A549 (cell line): ENCODE measurements at regions not wholly inside any gene's neighbourhood (a gene's known extent, or its start where the extent isn't known, plus 50 kb on each side); places are given as distances from the start of the nearest gene placed in this dataset.

Source experiments
- ATAC-seq, 2 experiments: fragments of 200-7000 bp in 1 of 2; fragments of >200 bp in 1 of 2; cut with Nextera tagmentation in 1 of 2; cut with Tn5 transposase in 1 of 2; 3 replicates each; pipeline versions ENCODE4 v1.8.0 to v1.9.1; 2018 to 2020; ENCODE audit warnings: mild to moderate bottlenecking in 1 of 2, moderate library complexity in 1 of 2
- CTCF ChIA-PET: fragments of 300-600 bp; sonication (Branson Sonifier 250); formaldehyde crosslinking; extraction: SDS; loops from one replicate; lab custom pipeline; 2021; ENCODE audit warnings: antibody characterized with exemption, inconsistent platforms; lab: Yijun Ruan, JAX
- POLR2A ChIA-PET: fragments of 350-600 bp; formaldehyde crosslinking; extraction: SDS; loops from one replicate; lab custom pipeline; 2021; ENCODE audit warnings: antibody characterized with exemption, inconsistent platforms; lab: Yijun Ruan, JAX
- DNase-seq, 2 experiments: peaks; one replicate each; pipeline versions ENCODE4 v3.0.0 to v3.0.0-alpha.2; 2011 to 2016; ENCODE audit warnings: low read depth in 1 of 2, low spot score in 1 of 2
- FAIRE-seq: peaks from 2 replicates; lab custom pipeline; 2011; peaks lifted over from hg19 to GRCh38; lab: Jason Lieb, UNC
- H3K27ac ChIP-seq, 2 experiments: fragments of >200 bp; sonication (Bioruptor Twin); formaldehyde crosslinking; 3 replicates each; pipeline ENCODE4 v1.5.1; 2016 to 2017
- H3K4me1 ChIP-seq: fragments of >200 bp; sonication (Bioruptor Twin); formaldehyde crosslinking; 3 replicates; pipeline ENCODE4 v1.6.1; 2016
- H3K4me2 ChIP-seq: fragments of >200 bp; sonication (Bioruptor Twin); formaldehyde crosslinking; 3 replicates; pipeline ENCODE4 v1.6.1; 2016
- H3K4me3 ChIP-seq: fragments of >200 bp; sonication (Bioruptor Twin); formaldehyde crosslinking; 3 replicates; pipeline ENCODE4 v1.5.1; 2016
- H3K9me3 ChIP-seq: fragments of >200 bp; sonication (Bioruptor Twin); formaldehyde crosslinking; 3 replicates; pipeline ENCODE4 v1.6.1; 2016
- ATOH8 ChIP-seq: fragments of 250-450 bp; sonication (Bioruptor Pico); IDR thresholded peaks from 2 replicates; pipeline ENCODE4 v1.5.0; 2020; ENCODE audit warnings: low read depth, mild to moderate bottlenecking, moderate library complexity
- BHLHE40 ChIP-seq: IDR thresholded peaks from 2 replicates; pipeline ENCODE4 v1.6.1; 2012; ENCODE audit warnings: low read depth, low read length, inconsistent platforms
- CBX2 ChIP-seq: fragments of 200-600 bp; sonication (generic); IDR thresholded peaks from 2 replicates; pipeline ENCODE4 v1.6.1; 2016; ENCODE audit warnings: low read depth, mild to moderate bottlenecking, borderline replicate concordance
- CEBPB ChIP-seq, 2 experiments: fragments of >200 bp in 1 of 2; sonication (Bioruptor Twin) in 1 of 2; formaldehyde crosslinking in 1 of 2; IDR thresholded peaks; 2 replicates each; pipeline ENCODE4 v1.6.1; 2012 to 2016
- CHD2 ChIP-seq: fragments of 150-350 bp; IDR thresholded peaks from 2 replicates; pipeline ENCODE4 v1.6.1; 2014; ENCODE audit warnings: low read length; ENCODE audit not compliant: partially characterized antibody
- CHD4 ChIP-seq: fragments of 200-600 bp; sonication (generic); IDR thresholded peaks from 2 replicates; pipeline ENCODE4 v1.6.1; 2016; ENCODE audit warnings: antibody characterized with exemption, mild to moderate bottlenecking, borderline replicate concordance
- EHMT2 ChIP-seq: fragments of 200-600 bp; sonication (generic); IDR thresholded peaks from 2 replicates; pipeline ENCODE4 v1.6.1; 2016; ENCODE audit warnings: antibody characterized with exemption, low read depth, mild to moderate bottlenecking, moderate library complexity
- EP300 ChIP-seq, 2 experiments: fragments of >200 bp; sonication (Bioruptor Twin); formaldehyde crosslinking; IDR thresholded peaks; 2 replicates in 1 of 2; 3 replicates in 1 of 2; pipeline ENCODE4 v1.6.1; 2016 to 2017
- HDAC2 ChIP-seq: fragments of 200-600 bp; sonication (generic); IDR thresholded peaks from 2 replicates; pipeline ENCODE4 v1.6.1; 2016
- HOXB5 ChIP-seq: fragments of 250-450 bp; sonication (Bioruptor Pico); IDR thresholded peaks from 2 replicates; pipeline ENCODE4 v1.5.0; 2020; ENCODE audit warnings: mild to moderate bottlenecking, moderate library complexity
- JUN ChIP-seq, 2 experiments: fragments of >200 bp; sonication (Bioruptor Twin); formaldehyde crosslinking; IDR thresholded peaks; 2 replicates in 1 of 2; 3 replicates in 1 of 2; pipeline ENCODE4 v1.6.1; 2016 to 2017
- JUNB ChIP-seq: fragments of >200 bp; sonication (Bioruptor Twin); formaldehyde crosslinking; IDR thresholded peaks from 2 replicates; pipeline ENCODE4 v1.6.1; 2016
- MYC ChIP-seq: IDR thresholded peaks from 2 replicates; pipeline ENCODE4 v1.6.1; 2012; ENCODE audit warnings: mild to moderate bottlenecking, inconsistent platforms, low read length, improper control_type of control experiment, borderline replicate concordance
- NPAS2 ChIP-seq: fragments of 250-450 bp; sonication (Bioruptor Pico); IDR thresholded peaks from 2 replicates; pipeline ENCODE4 v1.8.0; 2022; ENCODE audit warnings: mild to moderate bottlenecking, moderate library complexity, borderline replicate concordance
- NR3C1 ChIP-seq: fragments of >200 bp; sonication (Bioruptor Twin); formaldehyde crosslinking; IDR thresholded peaks from 3 replicates; pipeline ENCODE4 v1.6.1; 2017
- POLR2A ChIP-seq: IDR thresholded peaks from 2 replicates; pipeline ENCODE4 v1.6.1; 2012; ENCODE audit warnings: mild to moderate bottlenecking, low read length
- RAD21 ChIP-seq, 2 experiments: fragments of >200 bp in 1 of 2; sonication (Bioruptor Twin) in 1 of 2; formaldehyde crosslinking in 1 of 2; IDR thresholded peaks in 1 of 2; conservative IDR thresholded peaks in 1 of 2; 2 replicates in 1 of 2; 3 replicates in 1 of 2; pipeline ENCODE4 v1.6.1; 2012 to 2018; ENCODE audit warnings: inconsistent platforms in 1 of 2
- REST ChIP-seq: fragments of 200-600 bp; sonication (generic); IDR thresholded peaks from 2 replicates; pipeline ENCODE4 v1.6.1; 2016; ENCODE audit warnings: antibody characterized with exemption, mild to moderate bottlenecking, moderate library complexity
- RFX5 ChIP-seq: fragments of 450-650 bp; IDR thresholded peaks from 2 replicates; pipeline ENCODE4 v1.7.1; 2014; ENCODE audit warnings: antibody characterized with exemption, mild to moderate bottlenecking, moderate library complexity
- TFCP2L1 ChIP-seq: fragments of 250-450 bp; sonication (Bioruptor Pico); IDR thresholded peaks from 2 replicates; pipeline ENCODE4 v1.5.0; 2021; ENCODE audit warnings: mild to moderate bottlenecking
- TP53 ChIP-seq: fragments of 250-450 bp; sonication (Bioruptor Pico); IDR thresholded peaks from 2 replicates; pipeline ENCODE4 v1.5.0; 2021; ENCODE audit warnings: mild to moderate bottlenecking, moderate library complexity
- ZSCAN20 ChIP-seq: fragments of 250-450 bp; sonication (Bioruptor Pico); IDR thresholded peaks from 2 replicates; pipeline ENCODE4 v1.8.0; 2022; ENCODE audit warnings: mild to moderate bottlenecking, moderate library complexity
- WGBS: methylation state at CpG from one replicate; pipeline ENCODE4 v1.1.6; 2017; ENCODE audit errors: missing lambda C conversion rate; 5-methylcytosine and 5-hydroxymethylcytosine counted together
- TF ChIP-seq, protein P1 (sequence below): IDR thresholded peaks from 2 replicates; pipeline ENCODE4 v1.6.1; 2012

DNA sequence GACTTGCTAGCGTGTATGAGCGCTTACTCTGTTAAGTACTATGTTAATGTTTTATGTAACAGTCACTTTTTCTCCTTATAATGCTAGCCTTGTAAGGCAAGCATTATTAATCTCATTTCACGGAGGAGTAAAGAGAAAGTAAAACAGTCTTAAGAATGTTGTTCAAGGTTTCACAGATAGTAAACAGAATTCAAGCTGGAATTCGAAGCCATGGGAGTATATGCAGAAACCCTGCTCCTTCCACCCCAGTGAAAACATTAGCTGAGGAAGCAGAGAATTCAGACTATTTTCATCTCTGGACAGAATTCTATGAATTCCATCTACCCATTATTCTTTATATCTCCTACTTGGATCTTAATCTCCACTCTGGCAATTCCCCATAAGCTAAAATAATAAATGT is 1028.3 kb upstream of the WWC1 start:
- Histone ChIP-seq H3K27ac (no peak overlapping the region), H3K4me2 (no peak overlapping the region), H3K4me3 (no peak overlapping the region), H3K4me1 (no peaks in the 10 kb centered on the region), H3K9me3 (no peaks in the 10 kb centered on the region)
- DNase-seq (no peak), FAIRE-seq (no peak), ATAC-seq (no peak)
- ChIA-PET CTCF (no interaction called here), POLR2A (no interaction called here)
- WGBS: 59% methylated on average over 4 of the region's 4 CpGs
- TF ChIP-seq NR3C1: no peak
- no peak for TF ChIP-seq POLR2A
- no peak for TF ChIP-seq NPAS2 (CRISPR knock-in tag)
- no peak for TF ChIP-seq HDAC2
- no peak for TF ChIP-seq CHD2
- no peak for TF ChIP-seq EP300 (IDR thresholded peaks at IDR 0.05)
- no peak for TF ChIP-seq REST
- TF ChIP-seq EHMT2: no peak
- TF ChIP-seq RFX5: no peak
- no peak for TF ChIP-seq ZSCAN20
- TF ChIP-seq JUNB: no peak
- TF ChIP-seq, all 56 proteins: peak for 0

- no peak for DNase-seq
- TF ChIP-seq, protein P1, sequence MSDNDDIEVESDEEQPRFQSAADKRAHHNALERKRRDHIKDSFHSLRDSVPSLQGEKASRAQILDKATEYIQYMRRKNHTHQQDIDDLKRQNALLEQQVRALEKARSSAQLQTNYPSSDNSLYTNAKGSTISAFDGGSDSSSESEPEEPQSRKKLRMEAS: no peak
- TF ChIP-seq ATOH8 (no peak), HOXB5 (no peak), TFCP2L1 (CRISPR knock-in tag) (no peak), NPAS2 (CRISPR knock-in tag) (no peak), CEBPB (IDR thresholded peaks at IDR 0.05) (no peak), JUN (IDR thresholded peaks at IDR 0.05) (no peak), MYC (no peak), REST (no peak), RAD21 (conservative IDR thresholded peaks at IDR 0.05 in 1 of 2, IDR thresholded peaks at IDR 0.05 in 1 of 2) (no peak), POLR2A (no peak), CBX2 (no peak), BHLHE40 (no peak), TP53 (no peak), CHD4 (no peak), CHD2 (no peak)
- no peaks in the 10 kb centered on the region for H3K9me3 ChIP-seq
- FAIRE-seq: no peak
- no peak overlapping the region for H3K27ac ChIP-seq
- ATAC-seq: no peak
- no peak overlapping the region for H3K4me2 ChIP-seq
- WGBS: 80% methylated on average over 7 of the region's 7 CpGs
- ChIA-PET POLR2A (no interaction called here), CTCF (no interaction called here)
- H3K4me3 ChIP-seq: no peak overlapping the region
- H3K4me1 ChIP-seq: no peaks in the 10 kb centered on the region
These were observed 1027.1 kb upstream of the WWC1 start for GRCh38 chr5:167264348-167264747.
